Cardiac fibroblast (primary cell): ENCODE measurements at regions not wholly inside any gene's neighbourhood (a gene's known extent, or its start where the extent isn't known, plus 50 kb on each side); places are given as distances from the start of the nearest gene placed in this dataset.

Source experiments
- DNase-seq, 2 donors: peaks; one replicate each; pipeline versions ENCODE4 v3.0.0 to v3.0.0-alpha.2; 2010; ENCODE audit warnings: low read depth in 2 of 2
- H3K4me3 ChIP-seq, 2 donors: replicated peaks in 1 of 2; 1 replicate in 1 of 2; 2 replicates in 1 of 2; pipeline ENCODE4 v1.5.1; 2011; ENCODE audit warnings: low read depth in 2 of 2, low read length in 2 of 2, mild to moderate bottlenecking in 2 of 2, moderate library complexity in 1 of 2
- CTCF ChIP-seq: IDR thresholded peaks from one replicate; pipeline ENCODE4 v1.5.1; 2011; ENCODE audit warnings: low read depth, mild to moderate bottlenecking, low read length, inconsistent platforms

DNA sequence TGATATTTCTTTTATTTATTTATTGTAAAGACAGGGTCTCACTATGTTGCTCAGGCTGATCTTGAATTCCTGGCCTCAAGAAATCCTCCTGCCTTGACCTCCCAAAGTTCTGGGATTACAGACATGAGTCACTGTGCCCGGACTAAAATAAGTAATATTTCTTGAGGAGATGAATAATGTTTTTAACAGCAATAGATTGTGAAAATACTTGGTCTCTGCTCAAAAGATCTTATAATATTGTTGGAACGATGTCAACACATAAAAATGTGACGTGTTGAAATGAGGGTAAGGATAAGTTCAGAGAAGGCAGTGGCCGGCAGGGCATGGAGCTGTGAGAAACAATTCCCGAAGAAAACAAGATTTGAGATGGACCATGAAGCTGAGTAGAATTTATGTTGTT lies 178.7 kb downstream of the GJA1 start:
- DNase-seq = peak; percentile 73 to 76
- TF ChIP-seq CTCF = no peak
- H3K4me3 ChIP-seq = no peak overlapping the region

DNA sequence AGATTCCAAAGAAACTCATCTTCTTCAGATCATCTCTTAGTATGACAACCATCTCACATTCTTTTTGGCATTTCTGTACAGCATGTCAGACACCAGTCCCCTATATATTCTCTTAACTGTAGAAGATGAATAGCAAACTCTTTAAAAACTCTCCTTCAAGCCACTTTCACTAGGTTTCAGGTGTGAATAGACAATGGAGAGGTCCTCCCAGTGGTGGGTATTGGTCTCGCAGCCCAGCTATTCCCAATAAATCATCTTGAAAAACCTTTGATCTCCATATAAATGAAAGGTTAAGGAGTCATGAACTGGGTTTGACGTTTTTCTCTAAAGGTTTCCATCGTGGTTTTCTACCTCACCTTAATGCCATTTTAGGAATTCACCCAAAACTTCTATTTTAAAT lies 180.0 kb downstream of the GJA1 start:
- DNase-seq = no peak
- TF ChIP-seq CTCF = peak; percentile 20

DNA sequence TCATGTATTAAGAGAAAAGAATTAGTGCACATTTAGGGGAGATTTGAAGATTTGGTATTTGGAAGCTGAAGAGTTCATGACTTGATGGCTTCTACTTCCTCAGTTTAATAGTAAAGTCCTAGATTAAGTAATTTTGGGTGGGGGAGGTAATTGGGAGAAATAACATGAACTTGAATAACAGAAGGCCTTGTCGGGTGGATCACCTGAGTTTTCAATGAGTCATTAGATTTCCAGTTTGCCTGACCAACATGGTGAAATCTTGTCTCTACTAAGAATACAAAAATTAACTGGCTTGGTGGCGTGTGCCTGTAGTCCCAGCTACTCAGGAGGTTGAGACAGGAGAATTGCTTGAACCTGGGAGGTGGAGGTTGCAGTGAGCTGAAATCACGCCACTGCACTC lies 181.0 kb downstream of the GJA1 start:
- no peak for DNase-seq
- TF ChIP-seq CTCF = no peak
- H3K4me3 ChIP-seq = no peak overlapping the region

More for the DNA sequence above, 180.0 kb downstream of the GJA1 start:
- H3K4me3 ChIP-seq = no peak overlapping the region

DNA sequence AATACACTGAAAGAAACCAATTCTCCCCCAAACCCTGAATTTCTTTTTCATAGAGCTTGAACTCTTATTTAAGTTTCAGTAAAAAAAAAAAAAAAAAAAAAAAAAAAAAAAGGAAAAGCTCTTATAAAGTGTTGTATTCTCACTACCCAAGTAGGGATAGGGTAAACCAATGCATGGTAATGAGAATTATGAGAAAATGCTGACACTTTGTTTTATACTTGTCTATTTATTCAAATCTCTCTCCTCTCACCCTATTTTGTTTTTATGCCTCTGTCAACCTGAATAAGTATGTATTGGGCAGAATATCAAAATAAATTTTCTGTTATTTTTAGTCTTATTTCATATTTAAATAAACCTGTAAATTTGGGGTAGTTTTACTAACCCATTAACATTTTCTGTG lies 181.9 kb downstream of the GJA1 start:
- DNase-seq = no peak
- no peak for TF ChIP-seq CTCF
- H3K4me3 ChIP-seq = no peak overlapping the region

DNA sequence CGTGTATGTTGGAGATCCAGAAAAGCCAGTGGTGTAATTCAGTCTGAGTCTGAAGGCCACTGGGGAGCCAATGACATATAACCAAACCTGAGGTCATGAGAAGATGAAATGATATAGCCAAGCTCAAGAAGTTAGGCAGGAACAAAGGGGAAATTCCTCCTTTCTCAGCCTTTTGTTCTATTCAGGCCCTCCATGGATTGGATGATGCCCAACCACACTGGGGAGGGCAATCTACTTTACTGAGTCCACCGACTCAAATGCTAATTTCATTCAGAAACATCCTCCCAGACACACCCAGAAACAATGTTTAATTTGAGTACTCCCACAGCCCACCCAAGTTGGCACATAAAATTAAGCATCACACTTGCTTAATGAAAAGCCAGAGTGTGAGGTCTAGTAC lies 183.6 kb downstream of the GJA1 start:
- TF ChIP-seq CTCF = no peak
- no peak overlapping the region for H3K4me3 ChIP-seq

GRCh38 chr6:121619987-121620740 lies 184.7 kb downstream of the GJA1 start:
- no peak overlapping the region for H3K4me3 ChIP-seq
- no peak for DNase-seq
- no peak for TF ChIP-seq CTCF

More for the DNA sequence above, 183.6 kb downstream of the GJA1 start:
- no peak for DNase-seq

GRCh38 chr6:121627761-121628160 lies 192.3 kb downstream of the GJA1 start:
- H3K4me3 ChIP-seq = no peak overlapping the region
- DNase-seq = peak in 1 of 2 donors; percentile 25
- no peak for TF ChIP-seq CTCF
